ENCODE measurements at regions not wholly inside any gene's neighbourhood (a gene's known extent, or its start where the extent isn't known, plus 50 kb on each side); places are given as distances from the start of the nearest gene placed in this dataset.

DNA sequence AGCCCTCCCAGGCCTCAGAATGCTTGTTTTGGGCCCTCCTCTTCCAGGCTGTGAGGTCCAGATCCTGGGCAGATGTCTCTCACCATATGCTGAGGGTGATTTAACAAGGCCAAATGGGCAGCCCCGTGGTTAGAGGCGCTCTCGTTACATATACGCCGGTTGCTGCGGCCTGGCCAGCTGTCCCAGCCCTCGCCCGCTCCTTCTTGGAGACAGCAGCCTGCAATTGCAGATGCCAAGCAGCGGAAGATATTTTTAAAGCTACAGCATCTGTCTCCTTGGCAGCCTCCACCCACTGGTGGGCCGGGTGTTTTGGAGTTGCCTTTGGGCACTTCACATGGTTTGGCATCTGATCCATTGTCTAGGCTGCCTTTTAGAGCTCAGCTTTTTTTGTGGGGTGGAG lies 178.8 kb upstream of the NFIA start:
- H3K4me3 ChIP-seq: no peak overlapping the region
- ATAC-seq: no peak
- DNase-seq: peak in 1 of 4 donors; percentile 47
- no peaks in the 10 kb centered on the region for H3K27me3 ChIP-seq
- H3K27ac ChIP-seq: no peak overlapping the region
- no peaks in the 10 kb centered on the region for H3K36me3 ChIP-seq
- no peaks in the 10 kb centered on the region for H3K4me1 ChIP-seq
- intact Hi-C loops (cut with DNase I): no loop called here
- no peaks in the 10 kb centered on the region for H3K9me3 ChIP-seq
- TF ChIP-seq, protein P1, sequence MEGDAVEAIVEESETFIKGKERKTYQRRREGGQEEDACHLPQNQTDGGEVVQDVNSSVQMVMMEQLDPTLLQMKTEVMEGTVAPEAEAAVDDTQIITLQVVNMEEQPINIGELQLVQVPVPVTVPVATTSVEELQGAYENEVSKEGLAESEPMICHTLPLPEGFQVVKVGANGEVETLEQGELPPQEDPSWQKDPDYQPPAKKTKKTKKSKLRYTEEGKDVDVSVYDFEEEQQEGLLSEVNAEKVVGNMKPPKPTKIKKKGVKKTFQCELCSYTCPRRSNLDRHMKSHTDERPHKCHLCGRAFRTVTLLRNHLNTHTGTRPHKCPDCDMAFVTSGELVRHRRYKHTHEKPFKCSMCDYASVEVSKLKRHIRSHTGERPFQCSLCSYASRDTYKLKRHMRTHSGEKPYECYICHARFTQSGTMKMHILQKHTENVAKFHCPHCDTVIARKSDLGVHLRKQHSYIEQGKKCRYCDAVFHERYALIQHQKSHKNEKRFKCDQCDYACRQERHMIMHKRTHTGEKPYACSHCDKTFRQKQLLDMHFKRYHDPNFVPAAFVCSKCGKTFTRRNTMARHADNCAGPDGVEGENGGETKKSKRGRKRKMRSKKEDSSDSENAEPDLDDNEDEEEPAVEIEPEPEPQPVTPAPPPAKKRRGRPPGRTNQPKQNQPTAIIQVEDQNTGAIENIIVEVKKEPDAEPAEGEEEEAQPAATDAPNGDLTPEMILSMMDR (IDR thresholded peaks at IDR 0.05): no peak

DNA sequence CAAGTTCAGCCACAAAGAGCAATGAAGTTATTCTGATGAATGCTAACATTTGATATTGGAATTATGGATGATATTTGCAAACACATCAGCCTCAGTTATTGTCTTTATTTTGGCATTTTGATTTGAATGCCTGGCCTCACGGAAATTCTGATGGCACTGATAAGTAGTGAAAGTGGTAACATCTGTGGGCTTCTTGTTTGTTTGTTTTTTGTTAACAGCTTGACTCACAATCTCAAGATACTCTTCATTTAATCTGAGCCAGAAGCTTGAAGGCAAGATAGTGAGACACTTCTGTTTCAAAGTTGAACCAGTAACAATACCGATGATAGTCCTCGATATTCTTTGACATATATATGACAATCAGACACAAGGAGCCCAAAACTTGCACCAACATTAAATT lies 182.9 kb upstream of the NFIA start:
- Histone ChIP-seq H3K4me1 (no peaks in the 10 kb centered on the region), H3K27ac (no peak overlapping the region), H3K27me3 (no peaks in the 10 kb centered on the region), H3K4me3 (no peak overlapping the region), H3K36me3 (no peaks in the 10 kb centered on the region), H3K9me3 (no peaks in the 10 kb centered on the region)
- DNase-seq (no peak), ATAC-seq (no peak)
- intact Hi-C loops (cut with DNase I): no loop called here
- TF ChIP-seq, protein P1 (IDR thresholded peaks at IDR 0.05): no peak

DNA sequence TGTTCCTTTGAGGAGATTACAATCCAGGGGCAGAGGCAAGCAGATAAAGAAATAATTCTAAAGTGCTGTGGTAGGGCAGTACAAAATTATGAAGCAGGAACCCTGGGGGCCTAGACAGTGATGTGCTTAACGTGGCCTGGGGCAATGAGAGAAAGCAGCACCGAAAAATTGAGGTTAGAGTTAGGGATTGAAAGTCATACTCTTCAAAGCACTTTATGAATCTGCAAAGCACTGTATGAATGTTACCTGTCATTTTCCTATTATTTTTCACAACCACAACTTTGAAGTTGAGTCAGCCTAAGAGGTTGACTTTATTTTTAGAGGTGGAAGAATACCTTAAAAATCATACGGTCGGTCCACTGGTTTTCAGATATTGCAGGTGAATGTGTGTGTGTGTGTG lies 183.4 kb upstream of the NFIA start:
- DNase-seq: no peak
- Histone ChIP-seq H3K36me3 (no peaks in the 10 kb centered on the region), H3K27me3 (no peaks in the 10 kb centered on the region), H3K4me3 (no peak overlapping the region), H3K4me1 (no peaks in the 10 kb centered on the region), H3K27ac (no peak overlapping the region), H3K9me3 (no peaks in the 10 kb centered on the region)
- intact Hi-C loops (cut with DNase I): no loop called here
- no peak for ATAC-seq
- TF ChIP-seq, protein P1 (IDR thresholded peaks at IDR 0.05): no peak

DNA sequence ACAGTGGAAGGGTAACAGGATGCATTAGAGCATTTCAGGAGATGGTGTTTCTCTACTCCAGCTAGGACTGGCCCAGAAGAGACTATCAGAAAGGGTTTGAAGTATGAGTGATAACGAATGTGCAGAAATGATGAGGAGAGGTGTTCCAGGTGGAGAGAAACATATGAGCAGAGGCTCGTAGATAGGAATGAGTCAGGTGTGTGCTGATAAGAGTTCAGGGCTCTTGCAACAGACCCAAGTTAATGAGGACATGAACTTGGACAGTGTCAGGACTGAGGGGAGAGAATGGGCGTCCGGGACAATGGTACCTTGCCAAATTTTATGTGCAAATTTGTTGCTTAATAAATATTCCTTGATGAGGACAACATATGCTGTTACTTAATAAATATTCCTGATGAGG lies 183.9 kb upstream of the NFIA start:
- ATAC-seq (no peak), DNase-seq (no peak)
- intact Hi-C loops (cut with DNase I): no loop called here
- Histone ChIP-seq H3K27me3 (no peaks in the 10 kb centered on the region), H3K27ac (no peak overlapping the region), H3K36me3 (no peaks in the 10 kb centered on the region), H3K4me1 (no peaks in the 10 kb centered on the region), H3K9me3 (no peaks in the 10 kb centered on the region), H3K4me3 (no peak overlapping the region)
- TF ChIP-seq, protein P1 (IDR thresholded peaks at IDR 0.05): no peak

DNA sequence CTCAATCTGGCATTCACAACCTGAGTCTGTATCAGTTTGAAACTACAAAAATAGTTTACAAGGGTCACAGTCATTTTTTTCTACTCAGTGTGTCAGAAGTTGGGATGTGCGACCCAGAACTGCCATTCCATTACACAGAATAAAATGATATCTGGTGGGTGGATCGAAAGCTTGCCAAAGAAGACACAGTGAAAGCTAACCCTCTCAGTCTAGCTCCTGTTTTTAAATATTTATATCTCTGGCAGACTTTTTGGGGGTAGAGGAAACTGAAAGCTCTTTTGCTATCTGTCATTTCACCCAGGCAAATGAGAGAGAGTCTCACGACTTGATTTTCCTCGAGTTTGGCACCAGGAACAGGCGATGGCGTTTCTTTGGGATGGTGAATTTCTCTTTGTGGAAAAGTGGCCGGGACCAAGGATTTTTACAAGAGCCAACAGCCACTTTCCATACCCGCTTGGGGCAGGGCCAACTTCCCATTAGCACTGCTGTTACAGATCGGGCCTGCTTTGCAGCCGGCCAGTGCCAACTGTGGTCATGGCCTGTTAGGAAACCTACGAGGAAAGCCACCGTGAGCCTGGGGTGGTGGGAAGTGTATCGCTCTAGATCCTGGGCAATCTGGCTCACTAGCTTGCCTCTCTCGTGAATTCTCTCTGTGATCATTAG lies 185.5 kb upstream of the NFIA start:
- Histone ChIP-seq H3K4me1 (no peaks in the 10 kb centered on the region), H3K27me3 (no peaks in the 10 kb centered on the region), H3K4me3 (no peak overlapping the region), H3K9me3 (no peaks in the 10 kb centered on the region), H3K36me3 (no peaks in the 10 kb centered on the region), H3K27ac (no peak overlapping the region)
- ATAC-seq (no peak), DNase-seq (no peak)
- intact Hi-C loops (cut with DNase I): no loop called here
- TF ChIP-seq, protein P1 (IDR thresholded peaks at IDR 0.05): no peak

Measured in left lung (tissue), 4 donors.